ENCODE measurements at regions not wholly inside any gene's neighbourhood (a gene's known extent, or its start where the extent isn't known, plus 50 kb on each side); places are given as distances from the start of the nearest gene placed in this dataset.

DNA sequence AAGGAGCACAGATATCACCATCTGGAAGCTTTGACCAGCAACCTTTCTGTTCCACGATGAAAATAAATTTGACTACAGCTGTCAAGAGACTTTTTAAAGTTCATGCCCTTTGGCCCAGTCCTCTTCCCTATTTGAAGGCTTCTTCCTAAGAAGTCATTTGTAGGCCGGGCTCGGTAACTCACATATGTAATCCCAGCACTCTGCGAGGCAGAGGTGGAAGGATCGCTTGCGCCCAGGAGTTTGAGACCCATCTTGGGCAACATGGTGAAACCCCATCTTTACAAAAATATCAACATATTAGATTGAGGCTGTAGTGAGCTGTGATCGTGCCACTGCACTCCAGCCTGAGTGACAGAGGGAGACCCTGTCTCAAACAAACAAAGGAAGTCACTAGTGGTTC lies 58.3 kb upstream of the IFFO2 start:
- H3K36me3 ChIP-seq = no peaks in the 10 kb centered on the region
- peaks cover 0 to 24% (median 0%) of the 10 kb centered on the region in 12 donors for H3K4me1 ChIP-seq
- TF ChIP-seq POLR2A (IDR thresholded peaks at IDR 0.05) = no peak
- TF ChIP-seq, protein P1, sequence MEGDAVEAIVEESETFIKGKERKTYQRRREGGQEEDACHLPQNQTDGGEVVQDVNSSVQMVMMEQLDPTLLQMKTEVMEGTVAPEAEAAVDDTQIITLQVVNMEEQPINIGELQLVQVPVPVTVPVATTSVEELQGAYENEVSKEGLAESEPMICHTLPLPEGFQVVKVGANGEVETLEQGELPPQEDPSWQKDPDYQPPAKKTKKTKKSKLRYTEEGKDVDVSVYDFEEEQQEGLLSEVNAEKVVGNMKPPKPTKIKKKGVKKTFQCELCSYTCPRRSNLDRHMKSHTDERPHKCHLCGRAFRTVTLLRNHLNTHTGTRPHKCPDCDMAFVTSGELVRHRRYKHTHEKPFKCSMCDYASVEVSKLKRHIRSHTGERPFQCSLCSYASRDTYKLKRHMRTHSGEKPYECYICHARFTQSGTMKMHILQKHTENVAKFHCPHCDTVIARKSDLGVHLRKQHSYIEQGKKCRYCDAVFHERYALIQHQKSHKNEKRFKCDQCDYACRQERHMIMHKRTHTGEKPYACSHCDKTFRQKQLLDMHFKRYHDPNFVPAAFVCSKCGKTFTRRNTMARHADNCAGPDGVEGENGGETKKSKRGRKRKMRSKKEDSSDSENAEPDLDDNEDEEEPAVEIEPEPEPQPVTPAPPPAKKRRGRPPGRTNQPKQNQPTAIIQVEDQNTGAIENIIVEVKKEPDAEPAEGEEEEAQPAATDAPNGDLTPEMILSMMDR (IDR thresholded peaks at IDR 0.05) = no peak
- H3K9me3 ChIP-seq = no peaks in the 10 kb centered on the region
- intact Hi-C loops (cut with DNase I) = loop anchor here in 2 of 10 donors (5.0 to 10.0 kb wide), 2 partner anchors 60 to 83 kb away; no protein-coding TSS in a partner anchor
- DNase-seq = no peak
- no peak overlapping the region for H3K4me3 ChIP-seq
- WGBS, 4 donors = 64 to 91% (median 82%) methylated on average over 7 of the region's 7 CpGs
- no peak overlapping the region for H3K27ac ChIP-seq
- ATAC-seq = no peak
- no peaks in the 10 kb centered on the region for H3K27me3 ChIP-seq

DNA sequence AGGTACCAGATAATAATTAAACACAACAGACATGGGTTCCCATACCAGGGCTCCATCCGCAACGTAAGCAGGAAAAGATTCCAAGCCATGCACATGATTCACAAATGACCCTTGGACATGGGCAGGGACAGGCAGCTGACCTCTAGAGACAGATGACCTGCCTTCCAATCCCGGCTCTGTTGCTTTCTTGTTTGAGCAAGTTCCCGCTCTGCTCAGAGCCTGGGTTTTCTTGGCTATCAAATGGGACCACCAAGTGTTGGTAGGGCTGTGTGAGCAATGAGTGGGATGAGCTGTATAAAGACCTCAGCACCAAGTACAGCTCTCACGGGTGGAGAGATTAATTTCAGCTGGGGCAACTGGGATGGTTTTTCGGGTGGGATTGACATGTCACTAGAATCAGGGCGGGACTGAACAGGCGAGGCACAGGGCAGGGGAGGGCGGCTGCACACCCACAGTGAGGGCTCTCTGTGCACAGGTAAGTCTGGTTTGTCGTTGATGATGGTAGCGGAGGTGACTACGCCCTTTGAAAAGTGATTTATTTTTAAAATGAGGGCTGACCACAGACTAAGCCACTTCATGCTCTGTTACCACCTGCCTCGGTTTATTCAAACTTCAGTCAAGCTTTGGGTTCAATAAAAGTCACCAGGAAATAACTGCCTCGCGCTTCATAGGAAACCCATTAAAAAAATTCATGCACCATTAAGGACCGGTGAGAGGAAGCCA lies 57.5 kb upstream of the IFFO2 start:
- no peaks in the 10 kb centered on the region for H3K36me3 ChIP-seq
- peaks cover 0 to 24% (median 0%) of the 10 kb centered on the region in 12 donors for H3K4me1 ChIP-seq
- DNase-seq = no peak
- intact Hi-C loops (cut with DNase I) = loop anchor here in 2 of 10 donors (5.0 to 10.0 kb wide), 2 partner anchors 61 to 83 kb away; no protein-coding TSS in a partner anchor
- no peak overlapping the region for H3K4me3 ChIP-seq
- no peak for ATAC-seq
- 90 to 91% (median 90%) methylated on average over 16 of the region's 16 CpGs for WGBS, 4 donors
- no peaks in the 10 kb centered on the region for H3K9me3 ChIP-seq
- H3K27ac ChIP-seq = no peak overlapping the region
- no peak for TF ChIP-seq POLR2A (IDR thresholded peaks at IDR 0.05)
- TF ChIP-seq, protein P1 (IDR thresholded peaks at IDR 0.05) = no peak
- no peaks in the 10 kb centered on the region for H3K27me3 ChIP-seq

DNA sequence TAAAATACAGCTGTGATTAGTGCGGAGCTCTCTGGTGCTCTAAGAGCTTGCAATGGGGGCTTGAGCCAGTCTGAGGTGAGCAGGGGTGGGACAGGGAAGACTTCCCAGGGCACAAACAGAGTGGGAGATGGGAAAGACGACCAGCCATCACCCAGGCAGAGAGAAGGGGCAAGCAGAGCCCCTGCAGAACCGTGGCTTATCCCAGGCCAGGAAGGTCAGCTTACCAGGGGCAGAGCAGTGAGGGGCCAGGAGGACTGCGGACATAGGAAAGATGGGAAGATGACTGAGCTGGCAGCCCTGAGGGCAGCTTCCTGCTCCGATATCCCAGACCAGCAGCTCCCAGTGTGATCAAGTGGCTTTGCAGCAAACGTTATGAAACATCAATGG lies 55.4 kb upstream of the IFFO2 start:
- Histone ChIP-seq H3K27ac (peak overlapping the region in 1 of 12 donors; percentile 70), H3K4me1 (peaks cover 0 to 24% (median 0%) of the 10 kb centered on the region in 12 donors), H3K9me3 (no peaks in the 10 kb centered on the region), H3K27me3 (peaks cover 0 to 1% (median 0%) of the 10 kb centered on the region in 9 donors), H3K36me3 (no peaks in the 10 kb centered on the region), H3K4me3 (no peak overlapping the region)
- DNase-seq (no peak), ATAC-seq (no peak)
- WGBS, 4 donors = 63 to 78% (median 68%) methylated on average over 6 of the region's 6 CpGs
- intact Hi-C loops (cut with DNase I) = loop anchor here in 2 of 10 donors (5.0 to 10.0 kb wide), 2 partner anchors 63 to 85 kb away; no protein-coding TSS in a partner anchor
- TF ChIP-seq, protein P1 (IDR thresholded peaks at IDR 0.05) = no peak
- TF ChIP-seq POLR2A (IDR thresholded peaks at IDR 0.05) = no peak

DNA sequence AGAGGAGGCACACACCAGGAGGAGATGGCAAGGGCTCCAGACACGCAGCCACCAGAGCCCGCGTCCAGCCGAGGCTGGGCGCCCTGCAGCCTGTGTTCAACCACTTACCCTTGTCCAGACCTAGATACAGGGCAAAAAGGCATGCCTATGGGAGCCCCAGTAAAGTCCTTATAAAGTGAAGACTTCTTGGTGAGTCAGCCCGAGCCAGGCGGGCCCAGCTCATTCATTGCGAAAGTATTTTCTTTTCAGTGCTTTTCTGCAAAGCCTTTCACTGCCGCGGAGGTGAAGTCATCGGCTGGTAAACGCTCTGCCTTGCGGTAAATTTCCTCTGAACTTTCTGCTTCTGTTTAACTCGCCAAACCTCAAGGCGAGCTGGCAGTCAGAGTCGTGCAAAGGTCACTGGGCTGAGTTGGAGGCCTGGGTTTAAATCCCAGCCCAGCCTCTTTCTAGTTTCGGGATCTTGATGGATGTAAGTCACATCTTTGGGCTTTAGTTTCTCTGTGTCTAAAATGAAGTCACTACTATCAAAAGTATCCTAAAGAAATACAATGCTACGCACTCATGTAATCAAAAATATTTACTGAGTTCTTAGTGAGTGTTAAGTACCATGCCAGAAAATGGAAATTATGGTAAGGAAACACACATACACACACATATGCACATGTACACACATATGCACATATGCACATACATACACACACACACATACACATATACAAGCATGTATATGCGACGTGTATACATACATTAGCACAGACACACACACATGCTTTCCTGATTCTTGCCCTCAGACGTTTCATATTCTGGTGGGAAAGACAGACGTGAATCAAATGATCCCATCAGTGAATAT lies 54.7 kb upstream of the IFFO2 start:
- ATAC-seq (peak in 3 of 4 donors; percentile 18 to 85 (median 80)), DNase-seq (peak in 1 of 5 donors; percentile 66)
- intact Hi-C loops (cut with DNase I) = loop anchor here in 2 of 10 donors (5.0 to 10.0 kb wide), 2 partner anchors 64 to 86 kb away; no protein-coding TSS in a partner anchor
- H3K27ac ChIP-seq = peak overlapping the region in 2 of 12 donors; percentile 46 to 70
- WGBS, 4 donors = 69 to 74% (median 73%) methylated on average over 22 of the region's 22 CpGs
- peaks cover 0 to 7% (median 0%) of the 10 kb centered on the region in 9 donors for H3K27me3 ChIP-seq
- TF ChIP-seq, protein P1 (IDR thresholded peaks at IDR 0.05) = no peak
- no peak for TF ChIP-seq POLR2A (IDR thresholded peaks at IDR 0.05)
- H3K4me3 ChIP-seq = no peak overlapping the region
- H3K4me1 ChIP-seq = peaks cover 0 to 24% (median 0%) of the 10 kb centered on the region in 12 donors
- no peaks in the 10 kb centered on the region for H3K9me3 ChIP-seq
- H3K36me3 ChIP-seq = no peaks in the 10 kb centered on the region

Measured in heart left ventricle (tissue), 16 donors.